Neural progenitor cell (in vitro differentiated cells): ENCODE measurements at regions not wholly inside any gene's neighbourhood (a gene's known extent, or its start where the extent isn't known, plus 50 kb on each side); places are given as distances from the start of the nearest gene placed in this dataset.
A peak's percentile ranks its signal among the peaks of the same experiment; 100 is the strongest.

Experiments
- DNase-seq: peaks from one replicate; pipeline ENCODE4 v3.0.0-alpha.2; 2016; ENCODE audit warnings: low spot score
- H2AFZ ChIP-seq: fragments of 200-600 bp; sonication (generic); replicated peaks from 2 replicates; pipeline ENCODE4 v1.6.1; 2016; ENCODE audit warnings: antibody characterized with exemption
- H3F3A ChIP-seq: fragments of 200-600 bp; sonication (generic); 2 replicates; pipeline ENCODE4 v1.6.1; 2016; ENCODE audit warnings: antibody characterized with exemption, low read depth
- H3K27ac ChIP-seq: fragments of 200-600 bp; sonication (generic); 2 replicates; pipeline ENCODE4 v1.5.1; 2016; ENCODE audit warnings: mild to moderate bottlenecking
- H3K27me3 ChIP-seq: fragments of 200-600 bp; sonication (generic); 2 replicates; pipeline ENCODE4 v1.6.1; 2016; ENCODE audit warnings: mild to moderate bottlenecking, moderate library complexity
- H3K36me3 ChIP-seq: fragments of 200-600 bp; sonication (generic); 2 replicates; pipeline ENCODE4 v1.5.1; 2016
- H3K4me1 ChIP-seq: fragments of 200-600 bp; sonication (generic); 2 replicates; pipeline ENCODE4 v1.6.1; 2016; ENCODE audit warnings: mixed run types
- H3K4me2 ChIP-seq: fragments of 200-600 bp; sonication (generic); 2 replicates; pipeline ENCODE4 v1.6.1; 2016
- H3K4me3 ChIP-seq: fragments of 200-600 bp; sonication (generic); 2 replicates; pipeline ENCODE4 v1.5.1; 2016
- H3K79me2 ChIP-seq: fragments of 200-600 bp; sonication (generic); 2 replicates; pipeline ENCODE4 v1.6.1; 2016; ENCODE audit warnings: low read depth
- H3K9ac ChIP-seq: fragments of 200-600 bp; sonication (generic); 2 replicates; pipeline ENCODE4 v1.6.1; 2016
- H3K9me3 ChIP-seq: fragments of 200-600 bp; sonication (generic); 2 replicates; pipeline ENCODE4 v1.5.1; 2016; ENCODE audit warnings: low read depth
- H4K20me1 ChIP-seq: fragments of 200-600 bp; sonication (generic); 2 replicates; pipeline ENCODE4 v1.6.1; 2016; ENCODE audit warnings: low read depth
- H3K27ac Mint-ChIP-seq: 3 replicates; pipeline ENCODE4 v1.8.0; 2021; ENCODE audit warnings: mixed read lengths
- H3K27me3 Mint-ChIP-seq: 2 replicates; pipeline ENCODE4 v1.8.0; 2022; ENCODE audit warnings: low read depth, mild to moderate bottlenecking, inconsistent platforms, moderate library complexity, mixed read lengths; ENCODE audit not compliant: insufficient read depth
- H3K36me3 Mint-ChIP-seq: 3 replicates; pipeline ENCODE4 v1.8.0; 2021; ENCODE audit warnings: mixed read lengths
- H3K4me1 Mint-ChIP-seq: 3 replicates; pipeline ENCODE4 v1.8.0; 2021; ENCODE audit warnings: mixed read lengths
- H3K4me3 Mint-ChIP-seq: 3 replicates; pipeline ENCODE4 v1.8.0; 2021; ENCODE audit warnings: mild to moderate bottlenecking, moderate library complexity, mixed read lengths
- H3K9me3 Mint-ChIP-seq: 3 replicates; pipeline ENCODE4 v1.8.0; 2020; ENCODE audit warnings: mixed read lengths
- EZH2 ChIP-seq: fragments of 200-600 bp; sonication (generic); IDR thresholded peaks from 2 replicates; pipeline ENCODE4 v1.6.1; 2017; ENCODE audit warnings: antibody characterized with exemption, mild to moderate bottlenecking, moderate library complexity
- EZH2phosphoT487 ChIP-seq: fragments of 200-600 bp; sonication (generic); IDR thresholded peaks from 2 replicates; pipeline ENCODE4 v1.6.1; 2017; ENCODE audit warnings: antibody characterized with exemption
- TF ChIP-seq, protein P1 (sequence below): fragments of 200-600 bp; sonication (generic); IDR thresholded peaks from 2 replicates; pipeline ENCODE4 v1.5.1; 2017; ENCODE audit warnings: antibody characterized with exemption, mild to moderate bottlenecking

DNA sequence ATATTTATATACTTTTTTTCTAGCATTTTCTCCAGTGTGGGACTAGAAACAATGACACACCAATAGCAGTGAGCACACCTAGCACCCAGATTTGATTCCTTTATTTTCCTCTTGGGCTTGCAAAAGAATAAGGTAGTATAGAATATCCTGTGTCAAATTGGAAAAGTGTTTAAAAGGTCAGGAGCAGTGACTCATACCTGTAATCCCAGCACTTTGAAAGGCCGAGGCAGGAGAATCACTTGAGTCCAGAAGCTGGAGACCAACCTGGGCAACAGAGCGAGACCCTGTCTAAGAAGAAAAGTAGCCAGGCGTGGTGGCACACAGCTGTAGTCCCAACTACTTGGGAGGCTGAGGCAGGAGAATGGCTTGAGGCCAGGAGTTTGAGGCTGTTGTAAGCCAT, 53.8 kb upstream of the SGPP1 start:
- no peak overlapping the region for H3K4me2 ChIP-seq
- H3K4me1 Mint-ChIP-seq, result no peaks in the 10 kb centered on the region
- H3K4me3 Mint-ChIP-seq, result no peak overlapping the region
- no peak overlapping the region for H3K4me3 ChIP-seq
- H3K36me3 Mint-ChIP-seq, result no peaks in the 10 kb centered on the region
- no peak for DNase-seq
- H2AFZ ChIP-seq, result no peak overlapping the region
- no peaks in the 10 kb centered on the region for H3K36me3 ChIP-seq
- H3K9ac ChIP-seq, result no peak overlapping the region
- H4K20me1 ChIP-seq, result no peaks in the 10 kb centered on the region
- H3F3A ChIP-seq, result no peaks in the 10 kb centered on the region
- no peaks in the 10 kb centered on the region for H3K9me3 ChIP-seq
- H3K9me3 Mint-ChIP-seq, result no peaks in the 10 kb centered on the region
- H3K79me2 ChIP-seq, result no peaks in the 10 kb centered on the region
- H3K27me3 Mint-ChIP-seq, result no peaks in the 10 kb centered on the region
- TF ChIP-seq EZH2 (no peak), EZH2phosphoT487 (no peak)
- TF ChIP-seq, protein P1, sequence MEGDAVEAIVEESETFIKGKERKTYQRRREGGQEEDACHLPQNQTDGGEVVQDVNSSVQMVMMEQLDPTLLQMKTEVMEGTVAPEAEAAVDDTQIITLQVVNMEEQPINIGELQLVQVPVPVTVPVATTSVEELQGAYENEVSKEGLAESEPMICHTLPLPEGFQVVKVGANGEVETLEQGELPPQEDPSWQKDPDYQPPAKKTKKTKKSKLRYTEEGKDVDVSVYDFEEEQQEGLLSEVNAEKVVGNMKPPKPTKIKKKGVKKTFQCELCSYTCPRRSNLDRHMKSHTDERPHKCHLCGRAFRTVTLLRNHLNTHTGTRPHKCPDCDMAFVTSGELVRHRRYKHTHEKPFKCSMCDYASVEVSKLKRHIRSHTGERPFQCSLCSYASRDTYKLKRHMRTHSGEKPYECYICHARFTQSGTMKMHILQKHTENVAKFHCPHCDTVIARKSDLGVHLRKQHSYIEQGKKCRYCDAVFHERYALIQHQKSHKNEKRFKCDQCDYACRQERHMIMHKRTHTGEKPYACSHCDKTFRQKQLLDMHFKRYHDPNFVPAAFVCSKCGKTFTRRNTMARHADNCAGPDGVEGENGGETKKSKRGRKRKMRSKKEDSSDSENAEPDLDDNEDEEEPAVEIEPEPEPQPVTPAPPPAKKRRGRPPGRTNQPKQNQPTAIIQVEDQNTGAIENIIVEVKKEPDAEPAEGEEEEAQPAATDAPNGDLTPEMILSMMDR, result no peak
- no peaks in the 10 kb centered on the region for H3K27me3 ChIP-seq
- no peaks in the 10 kb centered on the region for H3K4me1 ChIP-seq
- no peak overlapping the region for H3K27ac ChIP-seq
- no peak overlapping the region for H3K27ac Mint-ChIP-seq

DNA sequence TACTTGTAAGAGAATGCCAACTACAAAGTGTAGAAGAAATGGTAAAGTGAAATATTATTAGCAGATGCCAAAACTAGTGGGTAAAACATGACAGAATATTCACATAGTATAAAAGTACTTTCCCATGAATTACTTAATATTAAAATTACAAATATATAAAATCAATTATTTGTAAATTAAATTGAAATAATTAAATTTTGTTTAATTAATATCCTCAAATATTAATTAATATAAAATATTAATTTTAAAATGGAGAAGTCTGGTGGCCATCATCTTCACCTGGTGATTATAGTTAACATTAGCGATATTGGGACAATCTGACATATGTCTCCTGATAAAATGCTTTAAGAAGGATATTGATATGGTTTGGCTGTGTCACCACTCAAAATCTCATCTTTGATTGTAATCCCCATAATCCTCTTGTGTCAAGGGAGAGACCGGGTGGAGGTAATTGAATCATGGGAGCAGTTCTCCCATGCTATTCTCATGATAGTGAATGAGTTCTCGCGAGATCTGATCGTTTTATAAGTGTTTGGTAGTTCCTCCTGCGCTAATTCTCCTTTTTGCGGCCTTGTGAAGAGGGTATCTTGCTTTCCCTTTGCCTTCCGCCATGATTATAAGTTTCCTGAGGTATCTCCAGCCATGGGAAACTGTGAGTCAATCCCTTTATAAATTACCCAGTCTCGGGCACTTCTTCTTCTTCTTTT, 55.0 kb upstream of the SGPP1 start:
- H3K4me3 Mint-ChIP-seq, result no peak overlapping the region
- no peaks in the 10 kb centered on the region for H3K27me3 ChIP-seq
- no peaks in the 10 kb centered on the region for H3K9me3 Mint-ChIP-seq
- no peaks in the 10 kb centered on the region for H3K9me3 ChIP-seq
- no peaks in the 10 kb centered on the region for H3K4me1 ChIP-seq
- no peak overlapping the region for H2AFZ ChIP-seq
- H3F3A ChIP-seq, result no peaks in the 10 kb centered on the region
- no peak overlapping the region for H3K27ac ChIP-seq
- no peak overlapping the region for H3K27ac Mint-ChIP-seq
- DNase-seq, result no peak
- H3K36me3 ChIP-seq, result no peaks in the 10 kb centered on the region
- no peaks in the 10 kb centered on the region for H3K27me3 Mint-ChIP-seq
- no peaks in the 10 kb centered on the region for H3K79me2 ChIP-seq
- no peak overlapping the region for H3K9ac ChIP-seq
- TF ChIP-seq EZH2phosphoT487 (no peak), EZH2 (no peak)
- TF ChIP-seq, protein P1, result no peak
- H4K20me1 ChIP-seq, result no peaks in the 10 kb centered on the region
- H3K36me3 Mint-ChIP-seq, result no peaks in the 10 kb centered on the region
- no peaks in the 10 kb centered on the region for H3K4me1 Mint-ChIP-seq
- no peak overlapping the region for H3K4me2 ChIP-seq
- no peak overlapping the region for H3K4me3 ChIP-seq

DNA sequence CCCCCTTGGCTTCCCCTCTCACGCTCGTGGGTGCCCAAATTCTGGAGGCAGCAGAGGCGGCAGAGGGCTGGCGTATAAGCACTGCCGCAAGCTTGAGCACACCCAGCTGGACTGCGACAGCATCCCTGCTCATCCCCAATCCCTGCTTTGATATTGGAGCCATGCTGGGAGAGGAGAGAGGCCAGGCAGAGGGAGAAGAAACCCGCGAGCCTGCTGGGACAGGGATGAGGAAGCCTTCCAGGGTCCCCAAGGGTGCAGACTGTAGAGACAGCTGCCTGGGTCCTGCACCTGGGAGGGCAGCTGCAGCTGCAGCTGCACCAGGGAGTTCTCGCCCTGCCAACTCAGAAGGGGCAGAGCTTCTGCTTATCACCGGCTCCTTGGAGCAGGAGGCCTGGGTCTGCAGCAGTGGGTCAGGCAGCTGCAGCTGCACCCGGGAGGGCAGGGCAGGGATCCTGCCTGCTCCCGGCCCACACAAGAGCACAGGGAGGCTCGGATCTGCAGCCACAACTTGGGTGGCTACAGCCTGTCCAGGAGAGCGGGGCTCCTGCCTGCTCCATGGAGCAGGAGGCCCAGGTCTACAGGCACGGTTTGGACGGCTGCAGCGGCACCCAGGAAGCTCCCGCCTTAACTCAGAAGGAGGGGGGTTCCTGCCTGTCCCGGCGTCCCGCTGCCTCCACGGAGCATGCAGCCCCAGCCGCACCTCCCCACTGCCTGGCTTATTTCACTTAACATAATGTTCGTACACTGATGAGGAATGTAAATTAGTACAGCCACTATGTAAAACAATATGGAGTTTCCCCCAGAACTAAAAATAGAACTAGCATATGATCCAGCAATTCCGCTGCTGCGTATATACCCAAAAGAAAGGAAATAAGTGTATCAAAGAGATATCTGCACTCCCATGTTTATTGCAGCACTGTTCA, 60.4 kb upstream of the SGPP1 start:
- H3K4me1 ChIP-seq, result peaks cover 7% of the 10 kb centered on the region
- H3K27ac ChIP-seq, result no peak overlapping the region
- no peak overlapping the region for H3K4me3 ChIP-seq
- H2AFZ ChIP-seq, result peak overlapping the region; percentile 93
- no peaks in the 10 kb centered on the region for H3K79me2 ChIP-seq
- TF ChIP-seq EZH2, result no peak
- no peak for TF ChIP-seq EZH2phosphoT487
- TF ChIP-seq, protein P1, result no peak
- Mint-ChIP-seq H3K4me3 (no peak overlapping the region), H3K9me3 (no peaks in the 10 kb centered on the region), H3K36me3 (no peaks in the 10 kb centered on the region), H3K27ac (no peak overlapping the region), H3K4me1 (no peaks in the 10 kb centered on the region), H3K27me3 (peaks cover 2% of the 10 kb centered on the region)
- no peaks in the 10 kb centered on the region for H4K20me1 ChIP-seq
- H3K4me2 ChIP-seq, result peak overlapping the region; percentile 4
- peak; percentile 14 for DNase-seq
- no peak overlapping the region for H3K9ac ChIP-seq
- H3K27me3 ChIP-seq, result no peaks in the 10 kb centered on the region
- H3K36me3 ChIP-seq, result no peaks in the 10 kb centered on the region
- no peaks in the 10 kb centered on the region for H3K9me3 ChIP-seq
- no peaks in the 10 kb centered on the region for H3F3A ChIP-seq
